ENCODE measurements at regions not wholly inside any gene's neighbourhood (a gene's known extent, or its start where the extent isn't known, plus 50 kb on each side); places are given as distances from the start of the nearest gene placed in this dataset.

GRCh38 chr18:45528712-45529336 lies 86.5 kb upstream of the SLC14A2 start:
- no peaks in the 10 kb centered on the region for H3K36me3 ChIP-seq (ENCODE audit: low read depth, low read length)
- POLR2A ChIA-PET (ENCODE audit: unreplicated experiment), result no interaction called here
- H4K20me1 ChIP-seq (ENCODE audit: low read length), result no peaks in the 10 kb centered on the region
- no peak for DNase-seq
- no peaks in the 10 kb centered on the region for H3K27me3 ChIP-seq (ENCODE audit: low read length)
- no peaks in the 10 kb centered on the region for H3K79me2 ChIP-seq (ENCODE audit: low read length)
- no peaks in the 10 kb centered on the region for H3F3A ChIP-seq (ENCODE audit: low read length, unreplicated experiment)
- no peaks in the 10 kb centered on the region for H3K4me1 ChIP-seq (ENCODE audit: insufficient read depth, low read length)
- no peak overlapping the region for H3K9ac ChIP-seq (ENCODE audit: low read length)
- CTCF ChIA-PET, result no interaction called here
- no peaks in the 10 kb centered on the region for H3K9me2 ChIP-seq (replicated peaks; ENCODE audit: low read length)
- no peak overlapping the region for H2AFZ ChIP-seq (ENCODE audit: low read length)
- H3K27ac ChIP-seq (ENCODE audit: low read length), result no peak overlapping the region
- no peaks in the 10 kb centered on the region for H3K9me3 ChIP-seq (ENCODE audit: low read length)
- no TSS peak for BruUV-seq (replicated peaks)
- H3K4me3 ChIP-seq (ENCODE audit: low read length), result no peak overlapping the region
- TF ChIP-seq EZH2phosphoT487 (IDR thresholded peaks at IDR 0.05; ENCODE audit: borderline replicate concordance, low read length) (no peak), EZH2 (IDR thresholded peaks at IDR 0.05; ENCODE audit: low read length, unreplicated experiment) (no peak), CTCF (conservative IDR thresholded peaks at IDR 0.05; ENCODE audit: low read depth, low read length) (no peak)
- no peak for ATAC-seq
- no peak overlapping the region for H3K4me2 ChIP-seq (ENCODE audit: low read length)
- intact Hi-C loops (cut with micrococcal nuclease), result no loop called here

GRCh38 chr18:45538444-45538843 lies 76.8 kb upstream of the SLC14A2 start:
- CTCF ChIA-PET, result no interaction called here

More at GRCh38 chr18:45538444-45538843, 76.8 kb upstream of the SLC14A2 start:
- no peaks in the 10 kb centered on the region for H3F3A ChIP-seq (ENCODE audit: low read length, unreplicated experiment)
- no peaks in the 10 kb centered on the region for H4K20me1 ChIP-seq (ENCODE audit: low read length)
- H3K4me2 ChIP-seq (ENCODE audit: low read length), result no peak overlapping the region
- no peak for TF ChIP-seq CTCF (conservative IDR thresholded peaks at IDR 0.05; ENCODE audit: low read depth, low read length)
- TF ChIP-seq EZH2phosphoT487 (IDR thresholded peaks at IDR 0.05; ENCODE audit: borderline replicate concordance, low read length), result no peak
- TF ChIP-seq EZH2 (IDR thresholded peaks at IDR 0.05; ENCODE audit: low read length, unreplicated experiment), result no peak
- POLR2A ChIA-PET (ENCODE audit: unreplicated experiment), result no interaction called here
- H3K9me2 ChIP-seq (replicated peaks; ENCODE audit: low read length), result no peaks in the 10 kb centered on the region
- intact Hi-C loops (cut with micrococcal nuclease), result no loop called here
- H3K79me2 ChIP-seq (ENCODE audit: low read length), result no peaks in the 10 kb centered on the region
- no peaks in the 10 kb centered on the region for H3K9me3 ChIP-seq (ENCODE audit: low read length)
- H3K9ac ChIP-seq (ENCODE audit: low read length), result no peak overlapping the region
- no peak overlapping the region for H3K27ac ChIP-seq (ENCODE audit: low read length)
- no peaks in the 10 kb centered on the region for H3K4me1 ChIP-seq (ENCODE audit: insufficient read depth, low read length)
- DNase-seq (no peak), ATAC-seq (no peak)
- no TSS peak for BruUV-seq (replicated peaks)
- no peak overlapping the region for H3K4me3 ChIP-seq (ENCODE audit: low read length)
- H2AFZ ChIP-seq (ENCODE audit: low read length), result no peak overlapping the region
- no peaks in the 10 kb centered on the region for H3K36me3 ChIP-seq (ENCODE audit: low read depth, low read length)
- H3K27me3 ChIP-seq (ENCODE audit: low read length), result no peaks in the 10 kb centered on the region

Data from PC-3 (cell line).